HS-5 (cell line): ENCODE measurements at regions not wholly inside any gene's neighbourhood (a gene's known extent, or its start where the extent isn't known, plus 50 kb on each side); places are given as distances from the start of the nearest gene placed in this dataset.
"Not testable (repeated sequence)": the region's sequence is repeated elsewhere in the genome, so short reads cannot be mapped to it uniquely, and the experiment has no call there.

Experiments
- DNase-seq: peaks from one replicate; pipeline ENCODE4 v3.0.0-alpha.2; 2012; ENCODE audit warnings: low read depth

GRCh38 chr4:79662651-79663050 lies 254.6 kb upstream of the GK2 start:
- DNase-seq, result no peak

- DNase-seq, result no peak
These were observed 253.2 kb upstream of the GK2 start for GRCh38 chr4:79661196-79661595.

DNA sequence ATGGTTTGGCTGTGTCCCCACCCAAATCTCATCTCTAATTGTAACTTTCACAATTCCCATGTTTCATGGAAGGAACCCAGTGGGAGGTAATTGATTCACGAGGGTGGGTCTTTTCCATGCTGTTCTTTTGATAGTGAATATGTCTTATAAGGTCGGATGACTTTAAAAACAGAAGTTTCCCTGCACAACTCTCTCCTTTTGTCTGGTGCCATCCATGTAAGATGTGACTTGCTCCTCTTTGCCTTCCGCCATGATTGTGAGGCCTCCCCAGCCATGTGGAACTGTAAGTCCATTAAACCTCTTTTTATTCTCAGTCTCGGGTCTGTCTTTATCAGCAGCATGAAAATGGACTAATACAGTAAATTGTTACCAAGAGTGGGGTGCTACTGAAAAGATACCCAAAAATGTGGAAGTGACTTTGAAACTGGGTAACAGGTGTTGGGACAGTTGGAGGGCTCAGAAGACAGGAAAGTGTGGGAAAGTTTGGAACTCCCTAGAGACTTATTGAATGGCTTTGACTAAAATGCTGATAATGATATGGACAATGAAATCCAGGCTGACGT lies 251.4 kb upstream of the GK2 start:
- not testable (repeated sequence) for DNase-seq

GRCh38 chr4:79657379-79657778 lies 249.4 kb upstream of the GK2 start:
- no peak for DNase-seq

GRCh38 chr4:79653871-79654270 lies 245.8 kb upstream of the GK2 start:
- DNase-seq, result no peak

DNA sequence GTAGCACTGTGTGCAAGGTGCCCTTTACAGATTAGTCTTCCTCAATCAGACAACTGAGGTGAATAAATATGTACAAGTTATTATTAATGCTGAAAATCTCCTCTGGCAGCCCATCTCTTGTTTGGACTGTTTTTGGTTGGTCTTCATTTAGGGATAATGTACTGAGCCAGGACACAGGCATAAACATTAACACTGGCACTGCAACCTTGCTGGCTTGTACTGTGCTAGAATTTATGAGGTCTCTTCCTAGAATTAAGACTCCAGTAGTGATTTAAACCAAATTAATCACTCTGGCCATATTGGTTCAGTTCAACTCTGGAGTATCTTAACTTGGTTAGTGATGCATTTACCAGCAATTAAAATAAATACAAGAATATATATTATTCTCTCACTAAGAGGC lies 244.7 kb upstream of the GK2 start:
- DNase-seq, result no peak

DNA sequence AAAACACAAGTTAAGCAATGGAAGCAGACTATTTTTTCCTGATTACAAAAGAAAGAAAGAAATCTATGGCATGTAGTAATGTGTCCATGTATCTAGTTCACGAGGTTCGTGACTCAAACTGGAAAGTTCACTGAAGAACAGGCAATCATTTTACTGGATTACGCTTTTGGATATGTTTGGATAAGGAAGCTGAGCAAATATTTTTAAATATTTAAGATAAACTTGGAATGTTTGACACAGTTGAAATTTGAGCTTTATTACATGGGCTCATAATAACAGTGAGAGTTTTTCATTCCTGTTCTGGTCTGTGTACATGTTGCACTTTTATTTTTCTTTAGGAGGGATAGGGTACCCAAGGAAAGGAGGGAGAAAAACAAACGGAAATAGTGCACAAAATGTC lies 244.2 kb upstream of the GK2 start:
- DNase-seq, result no peak

DNA sequence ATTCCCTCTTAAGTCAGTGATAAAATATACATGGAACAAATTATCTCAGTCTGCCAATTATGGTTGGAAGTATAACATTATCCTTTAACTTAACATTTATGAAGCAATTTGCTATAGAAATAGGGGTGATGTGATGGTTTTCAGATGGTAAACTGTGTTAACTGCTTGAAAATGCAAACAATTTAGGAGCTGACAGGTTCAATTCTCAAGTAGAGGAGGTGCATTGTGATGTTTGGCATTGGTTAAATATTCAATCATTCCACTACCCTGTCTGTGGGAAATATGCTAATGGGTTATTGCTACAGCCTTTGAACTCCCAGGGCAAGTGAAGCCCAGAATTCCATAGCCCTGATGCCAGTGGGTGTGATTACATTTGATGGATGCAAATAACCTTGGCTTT lies 243.4 kb upstream of the GK2 start:
- DNase-seq, result no peak

GRCh38 chr4:79650794-79651431 lies 242.9 kb upstream of the GK2 start:
- peak; percentile 44 for DNase-seq

DNA sequence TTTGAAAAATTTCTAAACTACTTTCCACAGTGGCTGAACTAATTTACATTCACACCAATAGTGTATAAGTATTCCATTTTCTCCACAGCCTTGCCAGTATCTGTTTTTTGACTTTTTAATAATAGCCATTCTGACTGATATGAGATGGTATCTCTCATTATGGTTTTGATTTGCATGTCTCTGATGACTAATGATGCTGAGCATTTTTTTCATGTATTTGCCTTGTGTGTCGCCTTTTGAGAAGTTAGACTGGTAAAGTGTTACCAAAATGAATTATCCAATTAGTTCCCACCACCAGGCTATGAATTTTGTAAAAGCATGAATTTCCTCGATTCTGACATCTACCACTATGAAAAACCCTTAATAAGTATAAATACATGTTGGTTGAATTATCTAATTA lies 242.2 kb upstream of the GK2 start:
- DNase-seq, result peak; percentile 9

DNA sequence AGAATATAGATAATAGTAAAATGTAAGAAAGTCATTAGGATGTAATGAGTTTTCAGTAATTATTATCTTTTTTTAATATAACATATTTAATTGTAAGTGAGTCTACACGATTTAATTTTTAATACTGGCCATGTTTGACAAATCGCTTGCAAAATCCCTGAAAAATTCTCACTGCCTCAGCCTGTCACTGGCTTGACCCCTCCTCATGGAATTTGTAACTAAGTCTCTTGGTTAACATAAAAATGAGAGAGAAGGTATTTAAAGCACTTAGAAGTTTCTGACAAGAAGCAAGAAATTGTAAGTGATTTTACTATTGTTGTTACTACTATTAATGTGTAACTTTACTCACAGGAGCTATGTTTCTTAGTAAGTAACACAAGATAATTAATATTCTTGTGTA lies 237.9 kb upstream of the GK2 start:
- DNase-seq, result no peak

DNA sequence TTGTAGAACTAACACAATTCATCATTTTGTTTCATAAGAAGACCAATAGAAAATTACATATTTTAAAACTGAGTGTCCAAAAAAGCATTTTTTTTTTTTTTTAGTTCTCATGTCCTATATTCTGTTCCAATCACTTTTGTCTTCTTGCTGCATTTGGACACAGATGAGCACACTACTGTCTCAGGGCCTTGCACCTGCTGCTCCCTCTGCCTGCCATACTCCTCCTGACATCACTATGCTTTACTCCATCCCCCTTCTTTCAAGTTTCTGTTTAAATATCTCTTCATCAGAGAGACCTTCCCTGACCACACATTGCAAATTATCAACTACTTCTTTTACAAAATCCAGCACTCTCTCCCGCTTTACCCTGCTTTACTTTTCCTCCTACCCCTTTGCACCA lies 230.7 kb upstream of the GK2 start:
- no peak for DNase-seq

- no peak for DNase-seq
These were observed 229.0 kb upstream of the GK2 start for GRCh38 chr4:79636991-79637390.

DNA sequence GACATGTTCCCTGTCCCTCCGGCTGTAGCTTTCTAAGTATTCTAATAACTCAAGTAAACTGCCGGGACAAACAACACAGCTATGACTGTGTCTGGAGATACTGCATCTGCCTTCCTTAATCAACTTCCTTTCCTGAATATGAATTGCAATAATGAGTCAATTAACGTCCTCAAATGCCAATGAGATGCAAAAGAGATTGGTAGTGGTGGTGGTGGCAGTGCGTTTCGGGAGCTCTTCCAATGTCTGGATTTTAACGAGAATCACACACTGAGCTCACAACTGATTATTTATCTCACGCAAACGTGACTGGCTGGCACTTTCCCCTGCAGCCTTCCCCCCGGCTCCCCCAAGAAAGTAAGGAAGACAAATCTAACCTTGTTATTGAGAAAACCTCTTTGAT lies 226.1 kb upstream of the GK2 start:
- DNase-seq, result no peak

DNA sequence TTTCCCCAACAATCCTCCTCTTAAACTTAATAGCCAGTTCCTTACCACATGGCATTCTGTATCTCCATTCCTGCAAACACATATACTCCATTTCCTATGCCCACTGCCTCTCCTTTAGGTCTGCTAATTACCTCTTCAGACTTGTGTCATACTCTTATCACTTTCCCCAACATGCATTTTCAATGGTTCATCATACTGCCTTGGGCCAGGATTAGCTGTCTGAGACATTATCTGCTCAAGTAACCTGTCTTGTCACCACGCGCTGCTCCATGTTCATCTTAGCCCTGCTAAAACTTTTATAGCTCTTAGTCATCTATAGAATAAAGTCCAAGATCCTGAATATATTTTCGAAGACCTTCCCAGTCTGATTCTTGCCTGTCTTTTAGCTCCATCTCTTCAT lies 224.1 kb upstream of the GK2 start:
- DNase-seq, result no peak

DNA sequence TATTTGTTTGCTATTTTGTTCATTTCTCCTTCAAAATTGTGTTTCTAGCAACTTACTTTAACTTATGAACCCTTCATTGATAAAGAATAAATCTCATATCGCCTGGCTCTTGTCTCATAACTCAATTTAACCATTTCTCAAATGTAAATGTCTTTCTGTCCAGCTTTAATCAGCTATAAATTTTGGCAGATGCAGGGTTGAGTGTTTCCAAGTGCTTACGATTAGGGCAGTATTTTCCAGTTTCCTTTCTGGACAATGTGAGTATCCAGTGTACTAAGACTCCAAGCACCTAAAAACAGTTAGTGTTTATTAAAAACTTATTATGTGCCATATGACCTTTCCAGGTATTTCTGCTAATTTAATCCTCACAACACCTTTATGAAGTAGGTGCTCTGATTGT lies 218.6 kb upstream of the GK2 start:
- no peak for DNase-seq

- peak; percentile 2 for DNase-seq
These were observed 218.1 kb upstream of the GK2 start for GRCh38 chr4:79626101-79626500.

- peak; percentile 2 for DNase-seq
These were observed 217.3 kb upstream of the GK2 start for GRCh38 chr4:79625361-79625760.

GRCh38 chr4:79623021-79623870 lies 215.2 kb upstream of the GK2 start:
- DNase-seq, result no peak

DNA sequence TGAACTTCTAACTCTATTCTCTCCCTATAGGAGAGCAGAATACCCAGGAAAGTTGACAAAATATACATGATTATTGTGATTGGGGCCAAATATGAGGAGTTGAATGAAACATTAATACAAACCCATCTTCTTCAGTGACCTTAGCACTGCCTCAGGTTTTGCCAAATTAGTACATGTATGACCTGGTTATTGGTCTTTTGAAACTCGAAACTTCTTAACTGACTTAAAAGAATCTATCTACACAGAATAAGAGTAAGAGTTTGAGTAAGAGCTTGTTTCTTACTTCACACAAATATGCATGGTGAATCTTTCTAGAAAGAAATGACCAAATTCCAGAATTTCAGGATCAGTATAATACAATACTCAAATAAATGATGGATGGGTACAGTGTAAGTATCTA lies 213.0 kb upstream of the GK2 start:
- DNase-seq, result no peak

DNA sequence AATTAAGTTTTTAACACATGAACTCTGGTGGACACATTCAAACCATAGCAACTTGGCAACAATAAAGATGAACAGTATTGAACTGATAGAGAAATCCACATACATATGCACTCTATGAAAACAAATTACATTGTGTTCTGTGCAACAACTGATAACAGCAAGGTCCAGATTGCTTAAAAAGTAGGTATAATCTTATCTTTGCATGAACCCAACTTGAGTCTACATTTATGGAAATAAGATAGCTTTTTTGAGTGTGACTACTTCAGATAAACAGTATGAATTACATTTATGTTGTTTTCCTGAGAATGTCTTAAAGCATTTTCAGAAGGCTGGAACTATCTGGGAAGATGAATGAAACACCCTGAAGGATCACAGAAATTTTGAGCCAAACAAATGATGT lies 212.6 kb upstream of the GK2 start:
- DNase-seq, result no peak

DNA sequence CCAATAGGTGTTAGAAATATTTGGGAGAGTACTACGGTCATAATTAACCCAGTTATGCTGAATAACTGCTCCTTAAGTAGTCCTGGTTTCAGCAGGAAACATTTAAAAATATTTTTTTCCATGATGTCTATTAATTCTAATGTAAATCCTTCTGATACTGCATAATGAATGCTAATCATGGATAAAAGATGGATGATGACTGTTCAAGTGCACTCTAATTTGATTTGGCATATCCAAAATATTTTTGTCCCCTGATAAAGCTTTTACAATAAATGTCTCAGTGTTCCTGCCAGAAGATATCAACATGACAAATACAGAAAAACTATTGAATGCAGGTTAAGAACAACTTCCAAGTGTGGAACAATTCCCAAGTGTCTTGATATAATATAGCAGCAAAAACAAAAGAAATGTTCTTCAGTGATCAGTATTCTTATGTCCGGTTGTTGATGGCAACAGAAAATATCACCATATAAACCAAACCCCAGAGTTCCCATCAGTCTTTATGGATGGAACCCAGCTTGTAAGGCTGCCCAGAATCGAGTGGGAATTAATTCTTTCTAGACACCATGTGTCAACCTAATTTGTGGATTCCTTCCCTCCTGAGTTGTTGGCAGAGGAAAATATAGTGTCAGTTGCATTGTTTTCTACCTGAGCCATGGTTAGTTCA lies 205.4 kb upstream of the GK2 start:
- DNase-seq, result no peak

DNA sequence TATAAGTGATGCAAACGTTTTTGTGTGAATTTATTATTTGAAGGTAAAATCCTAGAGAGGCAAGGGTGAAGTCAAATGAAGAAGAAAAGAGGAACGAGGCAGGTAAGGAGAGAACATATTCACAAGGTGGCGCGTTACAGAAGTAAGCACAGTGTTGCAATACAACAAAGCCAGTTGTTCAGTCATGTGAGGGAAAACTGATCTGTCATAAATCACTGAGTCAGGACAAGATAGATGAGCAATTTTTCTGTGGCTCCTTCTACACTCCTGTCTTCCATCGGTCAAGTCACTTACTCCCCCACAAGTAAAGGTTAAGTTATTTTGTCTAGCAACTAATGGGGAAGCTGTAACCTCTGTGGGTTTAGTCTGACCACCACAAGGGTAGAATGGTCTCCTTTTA lies 203.0 kb upstream of the GK2 start:
- no peak for DNase-seq
